Caco-2 (cell line): ENCODE measurements at regions not wholly inside any gene's neighbourhood (a gene's known extent, or its start where the extent isn't known, plus 50 kb on each side); places are given as distances from the start of the nearest gene placed in this dataset.

Experiments used
- BruUV-seq: library from RNA; stranded (reverse); fragments of 400-500 nt; replicated peaks from 2 replicates; lab custom pipeline; 2021; lab: Mats Ljungman, UMichigan
- CTCF ChIA-PET: fragments of 300-600 bp; sonication (Branson Sonifier 250); formaldehyde crosslinking; loops from one replicate; lab custom pipeline; 2022; ENCODE audit warnings: antibody characterized with exemption; lab: Charles Lee
- POLR2A ChIA-PET: fragments of 300-600 bp; sonication (Branson Sonifier 250); formaldehyde crosslinking; loops from one replicate; lab custom pipeline; 2022; ENCODE audit warnings: antibody characterized with exemption; lab: Charles Lee
- DNase-seq, 2 experiments: peaks; one replicate each; pipeline versions ENCODE4 v3.0.0 to v3.0.0-alpha.2; 2020 to 2022
- H3K27me3 ChIP-seq: replicated peaks from 2 replicates; pipeline ENCODE4 v1.6.0; 2011; ENCODE audit warnings: low read length; ENCODE audit not compliant: control insufficient read depth, insufficient read depth
- H3K36me3 ChIP-seq: 2 replicates; pipeline ENCODE4 v1.5.1; 2011; ENCODE audit warnings: low read length; ENCODE audit not compliant: control insufficient read depth, insufficient read depth
- H3K4me1 ChIP-seq: fragments of 250-450 bp; sonication (Bioruptor Pico); 2 replicates; pipeline ENCODE4 v1.5.1; 2020; ENCODE audit warnings: mild to moderate bottlenecking
- H3K4me3 ChIP-seq: 2 replicates; pipeline ENCODE4 v1.5.1; 2011; ENCODE audit warnings: low read depth, mild to moderate bottlenecking, control low read depth, low read length
- H3K9me3 ChIP-seq: fragments of 250-450 bp; sonication (Bioruptor Pico); 2 replicates; pipeline ENCODE4 v1.5.1; 2020; ENCODE audit warnings: mild to moderate bottlenecking, moderate library complexity
- H3K27ac Mint-ChIP-seq: one replicate; pipeline ENCODE4 v1.8.0; 2022; ENCODE audit warnings: mixed read lengths; ENCODE audit not compliant: unreplicated experiment
- H3K27me3 Mint-ChIP-seq: one replicate; pipeline ENCODE4 v1.8.0; 2022; ENCODE audit warnings: mixed read lengths; ENCODE audit not compliant: insufficient read depth, unreplicated experiment
- H3K36me3 Mint-ChIP-seq: one replicate; pipeline ENCODE4 v1.8.0; 2022; ENCODE audit warnings: mild to moderate bottlenecking, mixed read lengths; ENCODE audit not compliant: insufficient read depth, unreplicated experiment
- H3K4me1 Mint-ChIP-seq: one replicate; pipeline ENCODE4 v1.8.0; 2022; ENCODE audit warnings: low read depth, mixed read lengths; ENCODE audit not compliant: unreplicated experiment
- H3K4me3 Mint-ChIP-seq: one replicate; pipeline ENCODE4 v1.8.0; 2022; ENCODE audit warnings: mild to moderate bottlenecking, moderate library complexity, mixed read lengths; ENCODE audit not compliant: unreplicated experiment
- H3K9me3 Mint-ChIP-seq: one replicate; pipeline ENCODE4 v1.8.0; 2022; ENCODE audit warnings: mixed read lengths; ENCODE audit not compliant: unreplicated experiment
- intact Hi-C: fragments of 100-400 bp; cut with micrococcal nuclease; formaldehyde crosslinking; loops from one replicate; pipeline ENCODE4 v1.10.0; 2022; ENCODE audit not compliant: unreplicated experiment
- TF ChIP-seq, protein P1 (sequence below), 2 experiments: fragments of 200-600 bp in 1 of 2; IDR thresholded peaks; 1 replicate in 1 of 2; 2 replicates in 1 of 2; pipeline versions ENCODE4 v1.5.1 to v1.8.0; 2011 to 2022; ENCODE audit warnings: antibody characterized with exemption in 1 of 2, control low read depth in 1 of 2, inconsistent platforms in 1 of 2, low read depth in 1 of 2, low read length in 1 of 2, mild to moderate bottlenecking in 1 of 2, moderate library complexity in 1 of 2; ENCODE audit not compliant: insufficient read depth in 1 of 2, severe bottlenecking in 1 of 2, unreplicated experiment in 1 of 2

- ChIA-PET CTCF (no interaction called here), POLR2A (no interaction called here)
- TF ChIP-seq, protein P1, sequence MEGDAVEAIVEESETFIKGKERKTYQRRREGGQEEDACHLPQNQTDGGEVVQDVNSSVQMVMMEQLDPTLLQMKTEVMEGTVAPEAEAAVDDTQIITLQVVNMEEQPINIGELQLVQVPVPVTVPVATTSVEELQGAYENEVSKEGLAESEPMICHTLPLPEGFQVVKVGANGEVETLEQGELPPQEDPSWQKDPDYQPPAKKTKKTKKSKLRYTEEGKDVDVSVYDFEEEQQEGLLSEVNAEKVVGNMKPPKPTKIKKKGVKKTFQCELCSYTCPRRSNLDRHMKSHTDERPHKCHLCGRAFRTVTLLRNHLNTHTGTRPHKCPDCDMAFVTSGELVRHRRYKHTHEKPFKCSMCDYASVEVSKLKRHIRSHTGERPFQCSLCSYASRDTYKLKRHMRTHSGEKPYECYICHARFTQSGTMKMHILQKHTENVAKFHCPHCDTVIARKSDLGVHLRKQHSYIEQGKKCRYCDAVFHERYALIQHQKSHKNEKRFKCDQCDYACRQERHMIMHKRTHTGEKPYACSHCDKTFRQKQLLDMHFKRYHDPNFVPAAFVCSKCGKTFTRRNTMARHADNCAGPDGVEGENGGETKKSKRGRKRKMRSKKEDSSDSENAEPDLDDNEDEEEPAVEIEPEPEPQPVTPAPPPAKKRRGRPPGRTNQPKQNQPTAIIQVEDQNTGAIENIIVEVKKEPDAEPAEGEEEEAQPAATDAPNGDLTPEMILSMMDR (IDR thresholded peaks at IDR 0.05; ENCODE audit: insufficient read depth in 1 of 2, low read depth in 1 of 2, low read length in 1 of 2, severe bottlenecking in 1 of 2, unreplicated experiment in 1 of 2) = no peak
- Histone ChIP-seq H3K27me3 (no peaks in the 10 kb centered on the region), H3K36me3 (no peaks in the 10 kb centered on the region), H3K9me3 (no peaks in the 10 kb centered on the region), H3K4me1 (no peaks in the 10 kb centered on the region), H3K4me3 (no peak overlapping the region)
- DNase-seq = no peak
- H3K9me3 Mint-ChIP-seq = no peaks in the 10 kb centered on the region
- H3K4me3 Mint-ChIP-seq = no peak overlapping the region
- intact Hi-C loops = no loop called here
- no TSS peak for BruUV-seq
- no peaks in the 10 kb centered on the region for H3K4me1 Mint-ChIP-seq
- no peaks in the 10 kb centered on the region for H3K27me3 Mint-ChIP-seq
- no peak overlapping the region for H3K27ac Mint-ChIP-seq
- H3K36me3 Mint-ChIP-seq = no peaks in the 10 kb centered on the region
Observed at GRCh38 chr4:28918871-28919270, 1801.3 kb upstream of the PCDH7 start.

GRCh38 chr4:28921886-28922285 lies 1798.3 kb upstream of the PCDH7 start:
- no peaks in the 10 kb centered on the region for H3K9me3 Mint-ChIP-seq
- H3K27ac Mint-ChIP-seq = no peak overlapping the region
- no peak for DNase-seq

DNA sequence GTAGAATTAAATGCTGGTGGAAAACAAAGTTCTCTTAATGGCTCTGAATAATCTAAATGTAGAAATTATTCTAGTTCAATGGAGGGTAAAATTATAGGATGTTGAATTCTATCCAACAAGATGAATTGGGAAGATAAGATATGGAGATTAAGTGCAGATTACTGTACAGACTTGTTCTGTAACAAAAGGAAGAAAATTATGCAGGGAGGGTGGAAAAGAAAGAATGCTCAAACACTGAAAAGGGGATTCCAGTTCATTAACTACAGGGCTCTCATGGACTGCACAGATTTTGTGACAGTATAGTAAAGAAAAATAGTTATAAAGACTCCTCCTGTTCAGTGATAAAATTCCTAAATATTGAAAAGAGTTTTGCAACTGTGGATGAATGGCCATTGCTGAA lies 1794.0 kb upstream of the PCDH7 start:
- DNase-seq = no peak
- Histone ChIP-seq H3K4me3 (no peak overlapping the region), H3K9me3 (no peaks in the 10 kb centered on the region), H3K27me3 (no peaks in the 10 kb centered on the region), H3K36me3 (no peaks in the 10 kb centered on the region), H3K4me1 (no peaks in the 10 kb centered on the region)
- CTCF ChIA-PET = no interaction called here
- H3K4me3 Mint-ChIP-seq = no peak overlapping the region
- BruUV-seq = no TSS peak
- no peaks in the 10 kb centered on the region for H3K9me3 Mint-ChIP-seq
- H3K4me1 Mint-ChIP-seq = no peaks in the 10 kb centered on the region
- H3K27ac Mint-ChIP-seq = no peak overlapping the region
- H3K27me3 Mint-ChIP-seq = no peaks in the 10 kb centered on the region
- TF ChIP-seq, protein P1 (IDR thresholded peaks at IDR 0.05; ENCODE audit: insufficient read depth in 1 of 2, low read depth in 1 of 2, low read length in 1 of 2, severe bottlenecking in 1 of 2, unreplicated experiment in 1 of 2) = no peak
- POLR2A ChIA-PET = no interaction called here
- H3K36me3 Mint-ChIP-seq = no peaks in the 10 kb centered on the region
- intact Hi-C loops = no loop called here

More at GRCh38 chr4:28921886-28922285, 1798.3 kb upstream of the PCDH7 start:
- Histone ChIP-seq H3K9me3 (no peaks in the 10 kb centered on the region), H3K27me3 (no peaks in the 10 kb centered on the region), H3K4me3 (no peak overlapping the region), H3K36me3 (no peaks in the 10 kb centered on the region), H3K4me1 (no peaks in the 10 kb centered on the region)
- no peak overlapping the region for H3K4me3 Mint-ChIP-seq
- H3K4me1 Mint-ChIP-seq = no peaks in the 10 kb centered on the region
- no peaks in the 10 kb centered on the region for H3K36me3 Mint-ChIP-seq
- no TSS peak for BruUV-seq
- CTCF ChIA-PET = no interaction called here
- H3K27me3 Mint-ChIP-seq = no peaks in the 10 kb centered on the region
- intact Hi-C loops = no loop called here
- POLR2A ChIA-PET = no interaction called here
- TF ChIP-seq, protein P1 (IDR thresholded peaks at IDR 0.05; ENCODE audit: insufficient read depth in 1 of 2, low read depth in 1 of 2, low read length in 1 of 2, severe bottlenecking in 1 of 2, unreplicated experiment in 1 of 2) = no peak
